SK-N-SH (cell line): ENCODE measurements at regions not wholly inside any gene's neighbourhood (a gene's known extent, or its start where the extent isn't known, plus 50 kb on each side); places are given as distances from the start of the nearest gene placed in this dataset.

Source experiments
- CTCF ChIP-seq: fragments of 200-600 bp; sonication (generic); IDR thresholded peaks from 2 replicates; pipeline ENCODE4 v1.6.1; 2017; ENCODE audit warnings: antibody characterized with exemption, mild to moderate bottlenecking, moderate library complexity
- GABPA ChIP-seq: IDR thresholded peaks from 2 replicates; pipeline ENCODE4 v1.4.0; 2012; ENCODE audit warnings: low read depth, mild to moderate bottlenecking
- IRF3 ChIP-seq: fragments of 150-350 bp; IDR thresholded peaks from 2 replicates; pipeline ENCODE4 v1.6.1; 2016; ENCODE audit warnings: mild to moderate bottlenecking, low read depth, low read length
- RCOR1 ChIP-seq: fragments of 150-350 bp; IDR thresholded peaks from 2 replicates; pipeline ENCODE4 v1.6.1; 2017; ENCODE audit warnings: antibody characterized with exemption, low read length
- SIN3A ChIP-seq: IDR thresholded peaks from 2 replicates; pipeline ENCODE4 v1.6.1; 2012; ENCODE audit warnings: low read depth, mild to moderate bottlenecking, low read length, moderate library complexity, borderline replicate concordance
- TEAD4 ChIP-seq: IDR thresholded peaks from 2 replicates; pipeline ENCODE4 v1.4.0; 2012; ENCODE audit warnings: mild to moderate bottlenecking, borderline replicate concordance; ENCODE audit not compliant: insufficient read depth

GRCh38 chr1:104646233-104646632 is 896.5 kb downstream of the AMY1C start:
- TF ChIP-seq TEAD4 (no peak), CTCF (no peak), GABPA (no peak), IRF3 (no peak), RCOR1 (no peak), SIN3A (no peak)
